GM19455 (cell line): ENCODE measurements at regions not wholly inside any gene's neighbourhood (a gene's known extent, or its start where the extent isn't known, plus 50 kb on each side); places are given as distances from the start of the nearest gene placed in this dataset.
"Not testable (repeated sequence)": the region's sequence is repeated elsewhere in the genome, so short reads cannot be mapped to it uniquely, and the experiment has no call there.

Source experiments
- ATAC-seq: cut with Tn5 transposase; IDR thresholded peaks from one replicate; pipeline ENCODE4 v1.9.1; 2021; ENCODE audit not compliant: unreplicated experiment

DNA sequence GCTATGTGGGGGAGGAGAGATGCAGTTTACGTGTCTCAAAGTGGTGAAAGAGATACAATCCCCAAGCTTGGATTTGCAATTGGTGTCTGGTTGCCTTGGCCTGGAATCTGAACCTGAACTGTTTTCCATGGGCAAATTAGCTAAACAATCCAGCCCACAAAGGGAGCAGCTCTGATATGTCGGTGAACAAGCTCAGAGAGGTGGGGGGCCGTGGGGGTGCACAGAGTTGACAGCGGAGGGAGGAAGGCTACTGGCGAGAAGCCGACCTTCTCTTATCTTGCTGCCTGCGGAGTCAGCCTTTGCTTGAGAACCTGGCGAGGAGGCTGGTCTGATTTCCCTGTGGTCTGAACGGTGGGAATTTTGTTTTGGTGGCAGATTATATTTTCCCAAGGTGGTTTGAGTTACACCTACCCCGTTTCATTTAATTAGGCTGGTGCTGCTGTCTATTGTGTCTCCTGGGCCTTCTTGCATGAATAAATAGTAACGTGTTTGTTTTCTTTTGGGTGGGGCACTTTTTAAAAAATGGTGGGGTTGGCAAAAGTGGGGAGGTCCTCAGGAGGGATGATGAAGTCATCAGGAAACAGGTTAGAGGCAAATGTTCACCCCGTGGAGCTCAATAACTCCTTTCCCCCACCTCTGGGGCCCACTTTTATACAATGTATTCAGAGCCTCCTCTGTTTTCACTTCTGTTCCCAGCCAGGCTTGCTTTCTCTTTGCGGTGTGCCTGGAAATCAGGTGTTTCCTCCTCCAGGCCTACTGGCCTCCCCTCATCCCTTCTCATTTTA is 80.9 kb upstream of the IGFBP5 start:
- ATAC-seq: no peak

DNA sequence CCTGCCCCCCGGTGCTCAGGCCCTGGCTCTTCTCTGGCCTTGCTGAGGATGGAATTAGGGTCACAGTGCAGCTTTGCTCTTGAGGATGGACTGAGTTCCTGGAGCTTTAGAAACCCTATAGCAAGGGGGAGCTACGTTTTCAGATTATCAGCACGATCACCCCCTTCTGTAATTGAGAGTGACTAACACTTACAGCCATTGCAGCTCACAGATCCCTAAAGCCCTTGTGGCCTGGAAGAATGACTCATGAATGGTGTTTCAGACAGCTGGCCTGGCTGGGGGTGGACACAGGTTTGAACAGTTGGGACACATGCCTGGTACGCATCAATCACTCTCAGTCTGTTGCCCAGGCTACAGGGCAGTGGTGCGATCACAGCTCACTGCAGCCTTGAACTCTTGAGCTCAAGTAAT is 79.7 kb upstream of the IGFBP5 start:
- ATAC-seq: no peak

DNA sequence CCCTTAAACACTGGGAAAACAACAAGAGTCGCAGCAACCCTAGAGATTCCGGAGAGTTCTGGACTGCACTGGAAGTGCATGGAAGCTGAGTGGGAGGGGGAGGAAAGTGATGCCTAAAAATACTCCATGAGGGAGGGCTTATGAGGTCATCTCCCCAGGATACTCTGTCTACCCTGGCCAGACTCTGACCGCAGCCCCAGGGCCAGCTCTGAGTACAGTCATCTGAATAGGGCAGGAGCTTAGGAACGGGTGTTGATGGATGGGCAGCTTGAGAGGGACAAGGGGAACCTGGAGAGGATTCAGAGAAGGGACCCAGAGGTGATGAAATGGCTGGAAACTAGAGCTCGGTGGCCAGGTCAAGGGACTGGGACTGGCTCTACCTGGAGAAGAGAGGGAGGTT is 79.3 kb upstream of the IGFBP5 start:
- ATAC-seq: no peak

DNA sequence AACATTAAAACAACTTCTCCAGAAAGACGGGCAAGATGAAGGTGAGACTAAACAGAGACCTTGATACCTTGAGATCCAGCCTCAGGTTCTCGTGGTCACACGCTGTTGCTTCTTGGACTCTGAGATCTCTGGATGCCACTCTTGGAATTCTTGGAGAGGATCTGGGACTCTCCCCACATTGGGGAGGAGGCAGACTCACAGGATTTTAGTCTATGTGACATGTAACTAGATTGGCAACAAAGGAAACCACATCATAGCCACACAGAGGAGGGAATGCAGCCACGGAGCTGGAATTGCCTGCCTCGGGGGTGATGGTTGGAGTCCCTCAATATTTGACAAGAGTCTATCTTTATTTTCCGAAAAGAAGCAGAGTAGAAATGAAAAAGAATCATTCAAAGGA is 78.8 kb upstream of the IGFBP5 start:
- no peak for ATAC-seq

DNA sequence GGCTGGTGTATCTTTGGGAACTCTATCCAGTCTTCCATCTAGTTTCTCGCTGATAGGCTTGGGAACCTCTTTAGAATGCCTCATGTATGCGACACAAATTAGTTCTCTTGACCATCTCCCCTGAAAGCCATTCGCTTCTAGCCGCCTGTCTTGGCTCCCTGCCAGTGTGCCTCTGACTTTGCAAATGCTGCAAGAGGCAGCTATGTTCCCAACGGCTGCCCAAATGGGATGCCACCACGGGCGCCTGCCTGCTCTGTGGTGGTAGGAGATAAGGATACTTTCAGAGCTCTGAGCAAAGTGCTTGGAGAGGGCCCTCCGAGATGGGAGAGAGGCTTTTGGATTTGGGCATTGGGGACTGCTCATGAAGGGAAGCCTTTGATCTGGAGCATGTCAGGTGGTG is 77.7 kb upstream of the IGFBP5 start:
- ATAC-seq: no peak

DNA sequence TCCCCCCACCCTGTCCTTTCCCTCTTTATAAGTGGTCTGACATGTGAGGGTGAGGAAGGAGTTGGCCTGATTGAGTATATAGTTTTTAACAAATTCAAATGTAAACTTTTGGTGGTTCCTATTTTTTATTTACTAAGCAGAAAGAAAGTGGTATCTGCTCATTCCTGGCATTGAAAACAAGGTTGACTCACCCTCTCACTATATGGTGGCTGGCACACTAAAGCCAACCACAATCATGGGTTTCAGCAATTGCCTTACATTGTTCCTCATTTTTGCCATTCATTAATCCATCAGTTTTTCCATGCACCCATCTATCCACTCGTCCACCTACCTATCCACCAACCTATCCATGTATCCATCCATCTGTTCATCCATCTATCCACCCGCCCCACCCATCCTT is 75.4 kb upstream of the IGFBP5 start:
- ATAC-seq: no peak

DNA sequence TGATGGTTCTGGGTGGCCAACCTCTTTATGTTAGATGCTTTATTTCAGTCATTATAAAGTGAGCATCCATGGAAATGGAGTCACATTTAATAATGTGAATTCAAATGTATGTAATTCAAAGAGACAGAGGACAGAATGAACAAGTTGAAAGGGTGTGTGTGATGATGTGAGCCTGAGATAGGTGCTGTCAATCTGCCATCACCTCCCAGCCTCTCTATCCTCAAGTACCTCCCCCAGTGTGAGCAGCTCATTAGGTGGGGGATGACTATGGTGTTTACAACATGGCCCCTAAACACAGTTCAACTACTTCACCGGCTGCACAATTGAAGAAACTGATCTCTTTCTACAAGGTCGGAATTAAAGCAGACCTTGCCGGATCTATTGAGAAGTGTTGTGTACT is 74.7 kb upstream of the IGFBP5 start:
- no peak for ATAC-seq

DNA sequence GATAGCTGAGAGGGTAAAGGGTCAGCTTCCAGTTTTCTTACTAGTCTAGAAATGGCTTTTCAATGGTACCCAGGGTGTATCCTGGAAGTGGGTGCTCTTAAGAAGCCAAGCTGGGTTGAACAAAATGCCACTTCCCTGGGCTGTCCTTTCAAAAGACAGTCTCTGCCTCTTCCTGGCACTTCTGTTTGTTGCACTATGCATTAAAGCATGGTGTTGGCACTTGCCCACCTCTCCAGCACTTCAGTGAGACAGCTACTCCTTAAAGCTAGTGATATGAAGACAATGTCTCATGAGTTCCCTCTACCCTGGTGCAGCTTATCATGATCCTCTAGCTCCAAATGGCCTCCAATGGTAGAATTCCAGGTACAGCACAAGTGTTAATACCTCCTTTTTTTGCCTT is 74.3 kb upstream of the IGFBP5 start:
- ATAC-seq: no peak

DNA sequence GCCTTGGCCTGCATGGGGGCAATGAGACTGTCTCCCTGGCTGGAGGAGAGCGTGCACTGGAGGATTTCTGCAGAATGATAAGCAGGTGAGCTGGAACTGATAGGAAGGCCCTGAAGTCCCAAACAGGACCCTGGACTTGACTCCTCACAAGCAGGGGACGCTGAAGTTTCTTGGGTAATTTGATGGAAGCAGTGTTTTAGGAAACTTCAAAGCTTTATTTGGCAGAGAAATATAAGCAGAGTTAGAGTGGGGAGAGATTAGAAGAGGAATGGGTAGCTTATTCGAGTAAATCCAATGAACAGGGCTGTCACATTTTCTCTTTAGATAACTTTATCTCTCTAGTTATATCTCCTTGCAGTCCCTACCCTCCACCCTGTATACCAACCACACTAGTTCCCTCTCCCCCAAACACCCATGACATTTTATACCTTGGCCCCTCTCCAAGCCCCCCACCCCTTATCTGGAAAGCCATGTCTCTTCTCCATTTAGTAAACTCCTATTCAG is 73.6 kb upstream of the IGFBP5 start:
- no peak for ATAC-seq

DNA sequence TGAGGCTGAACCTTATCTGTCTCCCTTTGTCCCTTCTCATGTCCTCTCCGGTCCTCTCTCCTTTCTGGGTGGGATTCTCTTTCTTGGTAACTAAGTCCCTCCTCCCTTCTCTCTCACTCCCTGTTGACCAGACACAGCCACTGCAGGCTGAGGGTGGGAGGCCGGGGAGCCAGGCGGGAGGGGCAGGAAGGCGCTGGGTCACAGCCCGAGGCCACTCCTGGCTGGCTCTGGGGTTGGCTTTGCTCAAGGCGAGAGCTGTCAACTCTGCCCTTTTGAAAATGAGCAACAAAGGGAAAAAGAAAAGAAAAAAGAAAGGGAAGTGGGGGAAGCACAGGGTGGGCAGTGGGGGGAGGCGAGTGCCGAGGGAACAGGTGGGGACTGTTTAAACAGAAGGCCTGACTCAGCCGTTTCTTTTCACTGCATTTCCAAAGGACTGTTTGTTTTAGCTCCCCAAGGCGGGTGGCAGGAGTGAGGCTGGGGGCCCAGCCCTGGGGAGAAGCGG is 70.5 kb upstream of the IGFBP5 start:
- ATAC-seq: no peak

DNA sequence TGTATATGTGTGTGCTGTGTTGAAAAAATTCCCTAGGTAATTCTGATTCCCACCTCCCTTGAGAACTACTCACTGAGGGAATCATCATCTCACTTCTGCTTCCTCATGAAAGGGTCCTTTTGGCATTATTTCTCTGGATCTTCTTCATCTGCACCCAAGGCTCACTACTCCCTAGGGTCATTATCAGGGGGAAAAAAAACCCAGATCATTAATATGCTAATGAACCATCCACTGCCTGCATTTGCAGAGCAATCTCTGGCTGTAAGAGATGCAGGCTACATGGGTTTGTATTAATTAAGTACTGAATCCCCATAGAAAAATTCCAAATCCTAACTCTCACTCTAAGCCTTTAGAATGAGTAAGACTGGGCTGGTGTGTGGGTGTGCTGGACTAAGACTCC is 68.0 kb upstream of the IGFBP5 start:
- ATAC-seq: no peak

DNA sequence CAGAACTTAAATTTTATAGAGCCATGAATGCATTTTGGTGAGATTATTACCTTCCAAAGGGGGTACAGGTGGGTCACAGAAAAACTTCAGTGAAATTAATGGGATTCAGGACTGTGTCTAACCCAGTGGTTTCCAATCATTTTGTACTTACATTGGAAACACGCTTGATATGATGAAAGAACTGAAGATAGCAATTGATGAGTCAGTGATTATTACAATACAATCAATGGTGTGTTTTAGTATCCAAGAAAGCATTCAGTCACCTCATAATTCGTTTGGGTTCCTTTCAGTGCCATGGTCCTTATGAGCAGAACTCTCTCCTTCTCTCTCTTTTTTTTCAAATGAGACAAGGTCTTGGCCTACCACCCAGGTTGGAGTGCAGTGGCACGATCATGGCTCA is 66.5 kb upstream of the IGFBP5 start:
- ATAC-seq: no peak

DNA sequence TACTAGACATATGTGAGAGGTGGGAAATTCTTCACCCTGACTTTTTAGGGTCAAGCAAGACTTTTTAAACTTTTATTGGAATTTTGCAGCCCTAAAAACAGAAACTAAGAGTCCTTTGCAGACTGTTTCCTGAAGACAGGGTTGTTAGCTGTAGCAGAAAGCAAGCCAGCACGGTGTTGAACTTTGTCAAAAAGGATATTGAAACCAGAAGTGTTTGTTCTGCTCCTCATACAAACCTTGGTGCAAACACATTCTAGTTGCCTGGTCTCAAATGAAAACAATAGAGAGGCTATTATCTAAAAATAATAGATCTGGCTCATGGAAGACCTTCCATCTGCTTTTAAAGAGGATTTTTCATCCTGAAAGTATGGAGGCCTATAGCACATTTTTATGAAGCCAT is 65.8 kb upstream of the IGFBP5 start:
- ATAC-seq: no peak

DNA sequence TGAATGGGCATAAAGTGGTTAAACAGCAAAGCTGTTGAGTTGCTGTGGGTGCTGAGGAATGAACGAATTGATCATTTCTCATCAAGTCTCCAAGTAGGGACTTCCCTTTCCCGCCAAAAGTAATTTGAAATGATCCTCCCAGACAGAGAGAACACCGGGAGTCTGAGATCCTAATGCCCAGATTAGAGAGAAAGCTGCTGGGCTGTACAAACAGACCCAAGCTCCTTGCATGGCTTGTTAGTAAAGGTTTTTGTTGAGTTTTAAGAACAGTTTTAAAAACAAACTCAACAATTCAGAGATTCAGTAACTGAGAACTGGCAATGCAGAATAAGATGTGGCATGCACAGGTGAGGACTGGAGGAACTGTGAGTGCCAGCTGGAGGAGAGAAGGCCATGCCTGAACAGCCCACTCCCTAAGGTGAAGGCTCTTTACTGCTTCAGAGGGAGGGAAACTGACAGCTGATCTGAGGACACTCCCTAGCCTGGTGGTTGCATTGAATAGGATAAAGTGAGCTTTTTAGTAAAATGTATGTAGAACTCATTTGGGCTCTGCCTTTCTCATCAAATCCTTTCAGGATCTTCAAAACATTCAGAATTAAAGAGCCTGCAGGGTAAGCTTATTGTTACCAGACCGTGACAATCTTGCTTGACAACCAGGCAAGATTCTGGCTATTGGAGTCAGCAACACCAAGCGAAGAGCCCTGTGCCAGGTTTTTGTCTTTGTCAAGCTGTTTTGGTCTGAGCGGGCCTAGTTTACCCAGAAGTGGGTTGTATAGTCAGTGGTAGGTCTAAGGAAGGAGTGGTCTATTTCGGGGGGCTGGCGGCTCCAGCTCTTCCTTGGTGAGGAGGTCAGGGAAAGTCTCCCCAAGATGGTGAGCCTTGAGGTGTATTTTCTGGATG is 63.2 kb upstream of the IGFBP5 start:
- no peak for ATAC-seq

DNA sequence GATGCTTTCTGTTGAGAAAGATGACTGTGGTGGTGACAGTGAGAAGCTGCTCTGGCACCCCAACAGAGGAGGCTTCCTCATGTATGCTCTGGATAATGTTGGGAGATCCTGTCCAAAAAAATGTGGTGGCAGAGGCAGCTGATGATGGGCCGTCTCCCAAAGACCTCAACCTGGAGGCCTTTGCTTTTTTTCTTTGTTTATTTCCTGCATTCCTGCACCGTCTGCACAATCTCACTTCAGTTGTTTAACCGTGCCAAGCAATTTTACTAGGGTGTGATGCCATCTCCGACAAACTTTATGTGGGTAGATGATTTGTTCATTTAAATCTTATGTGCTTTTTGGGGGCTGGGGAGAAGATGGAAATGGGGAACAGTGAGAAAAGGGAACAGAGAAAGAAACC is 62.2 kb upstream of the IGFBP5 start:
- no peak for ATAC-seq

DNA sequence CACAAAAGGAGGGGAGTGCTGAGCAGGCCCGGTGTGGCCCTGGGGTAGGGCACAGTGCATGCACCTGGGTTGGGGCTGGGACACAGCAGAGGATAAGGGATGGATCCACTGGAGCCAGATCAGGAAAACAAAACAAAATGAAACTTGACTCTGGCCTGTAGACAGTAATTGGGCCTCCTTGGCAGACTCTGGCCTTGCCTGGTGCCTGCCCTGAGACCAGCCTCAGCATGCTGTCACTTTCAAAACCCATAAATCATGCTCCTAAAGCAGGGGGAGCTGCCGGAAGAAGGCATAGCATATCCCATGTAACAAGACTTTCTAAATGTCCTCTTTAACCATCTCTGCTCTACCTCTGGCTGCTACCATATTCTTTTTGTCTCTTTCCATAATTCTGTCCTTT is 61.1 kb upstream of the IGFBP5 start:
- ATAC-seq: no peak

DNA sequence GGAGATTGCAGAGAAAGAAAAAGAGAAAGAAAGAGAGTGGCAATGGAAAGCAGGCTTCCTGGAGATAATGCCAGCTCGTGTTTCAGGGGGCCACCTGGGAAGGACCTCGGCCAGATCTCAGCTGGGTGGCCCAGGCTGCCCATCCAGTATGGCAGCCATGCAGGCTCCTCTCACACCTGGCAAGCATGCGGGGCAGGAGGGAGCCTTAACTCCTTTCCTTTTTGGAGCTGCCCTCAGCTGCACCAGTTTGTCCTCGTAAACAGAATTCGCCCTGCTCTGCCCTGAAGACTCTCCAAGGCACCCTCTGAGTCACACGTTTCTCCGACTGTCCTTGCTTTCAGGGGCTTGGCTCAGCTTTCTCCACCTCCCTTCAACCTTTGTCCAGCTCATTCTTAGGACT is 59.5 kb upstream of the IGFBP5 start:
- ATAC-seq: no peak

DNA sequence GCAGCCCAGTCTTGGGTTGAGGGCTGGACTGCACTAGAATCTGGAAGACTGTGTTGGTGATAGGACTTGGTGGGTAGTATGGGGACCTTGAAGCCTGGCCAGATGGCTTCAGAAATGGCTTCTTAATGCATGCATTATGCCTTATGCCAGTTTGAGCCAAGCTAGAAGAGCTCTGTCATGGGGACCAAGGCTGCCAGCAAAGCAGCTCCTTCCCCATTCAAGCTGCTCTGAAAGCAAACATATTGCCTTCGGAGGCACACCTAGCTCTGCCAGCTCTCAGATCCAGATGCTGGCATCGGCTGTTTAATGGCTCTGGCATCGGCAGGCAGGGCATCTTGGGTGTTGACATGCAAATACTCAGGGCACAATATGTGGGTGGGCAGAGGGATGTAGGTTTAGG is 59.0 kb upstream of the IGFBP5 start:
- no peak for ATAC-seq

DNA sequence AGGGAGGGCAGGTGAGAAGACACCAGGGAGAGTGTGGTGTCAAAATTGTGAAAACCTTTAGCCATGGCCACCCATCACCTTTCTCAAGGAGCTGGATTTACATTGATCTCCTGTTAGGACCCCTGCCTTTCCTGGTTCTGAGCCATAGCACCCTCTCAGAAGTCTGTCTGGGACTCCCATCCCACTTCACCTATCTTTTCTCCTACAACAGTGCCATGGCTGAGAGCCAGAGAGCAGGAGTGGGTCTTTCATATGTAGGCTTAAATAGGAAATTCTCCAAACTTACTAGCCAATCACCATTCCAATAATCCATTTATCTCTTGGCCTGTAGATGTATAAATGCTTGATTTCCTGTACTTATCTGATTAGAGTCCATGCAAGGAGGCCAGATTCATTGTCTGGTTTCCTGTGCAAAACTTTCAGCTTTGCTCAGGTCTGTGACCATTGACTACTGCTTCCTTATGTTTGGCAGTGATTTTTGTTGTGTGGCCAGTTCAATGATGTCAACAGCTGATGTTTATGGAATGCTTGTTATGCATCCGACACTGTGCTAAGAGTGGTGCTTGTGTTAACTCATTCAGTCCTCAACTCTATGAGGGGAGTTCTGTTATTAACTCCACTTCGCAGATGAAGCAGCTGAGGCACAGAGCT is 57.6 kb upstream of the IGFBP5 start:
- ATAC-seq: no peak

DNA sequence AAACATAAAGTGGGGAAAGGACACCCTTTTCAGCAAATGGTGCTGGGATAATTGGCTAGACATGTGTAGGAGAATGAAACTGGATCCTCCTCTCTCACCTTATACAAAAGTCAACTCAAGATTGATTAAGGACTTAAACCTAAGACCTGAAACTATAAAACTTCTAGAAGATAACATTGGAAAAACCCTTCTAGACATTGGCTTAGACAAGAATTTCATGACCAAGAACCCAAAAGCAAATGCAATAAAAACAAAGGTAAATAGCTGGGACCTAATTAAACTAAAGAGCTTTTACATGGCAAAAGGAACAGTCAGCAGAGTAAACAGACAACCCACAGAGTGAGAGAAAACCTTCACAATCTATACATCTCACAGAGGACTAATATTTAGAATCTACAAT is 55.4 kb upstream of the IGFBP5 start:
- ATAC-seq: not testable (repeated sequence)

DNA sequence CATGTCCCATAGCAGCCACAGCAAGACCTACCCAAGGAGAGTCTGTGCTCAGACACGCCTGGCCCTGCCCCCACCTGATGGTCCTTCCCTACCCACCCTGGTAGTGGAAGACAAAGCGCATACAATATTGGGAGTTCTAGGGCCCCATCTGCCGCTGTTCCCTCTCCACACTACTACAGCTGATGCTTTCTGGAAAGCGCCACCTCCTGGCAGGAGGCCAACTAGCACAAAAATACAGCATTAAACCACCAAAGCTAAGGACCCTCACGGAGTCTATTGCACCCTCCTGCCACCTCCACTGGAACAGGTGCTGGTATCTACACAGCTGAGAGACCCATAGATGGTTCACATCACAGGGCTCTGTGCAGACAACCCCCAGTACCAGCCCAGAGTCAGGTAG is 50.9 kb upstream of the IGFBP5 start:
- not testable (repeated sequence) for ATAC-seq
